Retinal pigment epithelial cell (primary cell): ENCODE measurements at regions not wholly inside any gene's neighbourhood (a gene's known extent, or its start where the extent isn't known, plus 50 kb on each side); places are given as distances from the start of the nearest gene placed in this dataset.

ENCODE experiments used
- DNase-seq: peaks from one replicate; pipeline ENCODE4 v3.0.0-alpha.2; 2010; ENCODE audit warnings: low read depth
- H3K4me3 ChIP-seq: 2 replicates; pipeline ENCODE4 v1.5.1; 2011; ENCODE audit warnings: mild to moderate bottlenecking, low read length, control low read depth, moderate library complexity
- TF ChIP-seq, protein P1 (sequence below): conservative IDR thresholded peaks from 2 replicates; pipeline ENCODE4 v1.5.1; 2011; ENCODE audit warnings: low read depth, low read length, control low read depth, inconsistent platforms

DNA sequence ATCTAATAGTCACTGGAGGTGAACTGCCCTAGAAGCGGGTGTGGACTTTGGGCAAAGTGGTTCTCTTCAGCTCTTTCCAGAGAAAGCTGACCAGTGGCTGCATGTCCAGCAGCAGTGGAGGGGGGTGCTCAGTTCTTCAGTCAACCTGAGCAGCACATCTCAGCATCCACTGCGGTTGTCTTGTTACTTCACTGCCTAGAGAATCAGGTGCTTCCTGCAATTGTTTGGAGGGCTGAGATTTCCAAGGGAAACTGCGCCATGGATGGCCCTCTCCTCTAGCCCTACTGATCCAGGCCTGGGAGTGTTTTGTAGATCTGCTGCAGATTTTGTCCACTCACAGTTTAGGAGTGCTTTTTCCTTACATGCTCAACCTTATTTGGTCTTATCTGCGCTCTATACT, 65.6 kb upstream of the CFAP161 start:
- DNase-seq = no peak
- TF ChIP-seq, protein P1, sequence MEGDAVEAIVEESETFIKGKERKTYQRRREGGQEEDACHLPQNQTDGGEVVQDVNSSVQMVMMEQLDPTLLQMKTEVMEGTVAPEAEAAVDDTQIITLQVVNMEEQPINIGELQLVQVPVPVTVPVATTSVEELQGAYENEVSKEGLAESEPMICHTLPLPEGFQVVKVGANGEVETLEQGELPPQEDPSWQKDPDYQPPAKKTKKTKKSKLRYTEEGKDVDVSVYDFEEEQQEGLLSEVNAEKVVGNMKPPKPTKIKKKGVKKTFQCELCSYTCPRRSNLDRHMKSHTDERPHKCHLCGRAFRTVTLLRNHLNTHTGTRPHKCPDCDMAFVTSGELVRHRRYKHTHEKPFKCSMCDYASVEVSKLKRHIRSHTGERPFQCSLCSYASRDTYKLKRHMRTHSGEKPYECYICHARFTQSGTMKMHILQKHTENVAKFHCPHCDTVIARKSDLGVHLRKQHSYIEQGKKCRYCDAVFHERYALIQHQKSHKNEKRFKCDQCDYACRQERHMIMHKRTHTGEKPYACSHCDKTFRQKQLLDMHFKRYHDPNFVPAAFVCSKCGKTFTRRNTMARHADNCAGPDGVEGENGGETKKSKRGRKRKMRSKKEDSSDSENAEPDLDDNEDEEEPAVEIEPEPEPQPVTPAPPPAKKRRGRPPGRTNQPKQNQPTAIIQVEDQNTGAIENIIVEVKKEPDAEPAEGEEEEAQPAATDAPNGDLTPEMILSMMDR = no peak
- H3K4me3 ChIP-seq = no peak overlapping the region

DNA sequence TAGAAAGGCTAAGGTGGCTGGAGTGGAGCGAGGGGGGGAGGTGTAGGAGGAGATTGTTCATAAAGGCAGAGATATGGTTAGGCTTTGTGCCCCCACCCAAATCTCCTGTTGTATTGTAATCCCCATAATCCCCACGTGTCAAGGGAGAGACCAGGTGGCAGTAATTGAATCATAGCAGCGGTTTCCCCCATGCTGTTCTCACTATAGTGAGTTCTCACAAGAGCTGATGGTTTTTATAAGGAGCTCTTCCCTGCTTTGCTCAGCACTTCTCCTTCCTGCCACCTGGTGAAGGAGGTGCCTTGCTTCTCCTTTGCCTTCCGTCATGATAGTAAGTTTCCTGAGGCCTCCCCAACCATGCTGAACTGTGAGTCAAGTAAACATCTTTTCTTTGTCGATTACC, 64.7 kb upstream of the CFAP161 start:
- H3K4me3 ChIP-seq = no peak overlapping the region
- DNase-seq = peak; percentile 6
- TF ChIP-seq, protein P1 = no peak

DNA sequence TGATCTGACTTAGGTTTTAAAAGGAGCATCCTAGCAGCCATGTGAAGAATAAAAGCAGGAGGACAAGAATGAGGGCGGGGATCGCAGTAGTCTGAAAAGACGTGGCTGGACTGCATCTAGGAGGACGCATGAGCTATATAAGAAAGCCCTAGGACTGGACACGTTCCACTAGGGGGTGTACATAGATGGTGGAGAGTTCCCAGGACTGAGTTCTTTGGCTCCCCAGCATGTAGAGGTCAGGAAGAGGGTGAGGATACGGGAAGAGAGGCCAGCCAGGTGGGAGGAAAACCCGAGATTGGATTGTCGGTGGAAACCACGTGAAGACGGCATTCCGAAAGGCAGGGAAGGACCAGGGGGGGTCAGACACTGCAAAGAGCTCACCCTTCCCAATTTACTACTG, 64.2 kb upstream of the CFAP161 start:
- TF ChIP-seq, protein P1 = no peak

GRCh38 chr15:81071120-81071519, 63.0 kb upstream of the CFAP161 start:
- H3K4me3 ChIP-seq = no peak overlapping the region
- no peak for DNase-seq
- TF ChIP-seq, protein P1 = no peak

More for the DNA sequence above, 64.2 kb upstream of the CFAP161 start:
- no peak overlapping the region for H3K4me3 ChIP-seq
- no peak for DNase-seq

- TF ChIP-seq, protein P1 = no peak
- no peak for DNase-seq
- H3K4me3 ChIP-seq = no peak overlapping the region
These were observed 62.4 kb upstream of the CFAP161 start for GRCh38 chr15:81071705-81072104.

- H3K4me3 ChIP-seq = no peak overlapping the region
- no peak for DNase-seq
- TF ChIP-seq, protein P1 = no peak
These were observed 61.5 kb upstream of the CFAP161 start for GRCh38 chr15:81072551-81072950.

- TF ChIP-seq, protein P1 = no peak
- no peak for DNase-seq
- no peak overlapping the region for H3K4me3 ChIP-seq
These were observed 60.3 kb upstream of the CFAP161 start for GRCh38 chr15:81073801-81074200.
